Trophoblast cell (in vitro differentiated cells and primary cell): ENCODE measurements at regions not wholly inside any gene's neighbourhood (a gene's known extent, or its start where the extent isn't known, plus 50 kb on each side); places are given as distances from the start of the nearest gene placed in this dataset.

Experiments used
- DNase-seq, 2 donors: peaks; one replicate each; pipeline ENCODE4 v3.0.0-alpha.2; 2016
- H2AFZ ChIP-seq: 2 replicates; pipeline ENCODE4 v1.6.1; 2013; ENCODE audit warnings: low read length, moderate library complexity, mild to moderate bottlenecking; ENCODE audit not compliant: insufficient read depth, poor library complexity
- H2AK5ac ChIP-seq: 2 replicates; pipeline ENCODE4 v1.6.1; 2013; ENCODE audit warnings: mild to moderate bottlenecking, low read length
- H2BK120ac ChIP-seq: 2 replicates; pipeline ENCODE4 v1.6.1; 2013; ENCODE audit warnings: low read length, mild to moderate bottlenecking, moderate library complexity; ENCODE audit not compliant: insufficient read depth, poor library complexity
- H2BK12ac ChIP-seq: 2 replicates; pipeline ENCODE4 v1.6.1; 2013; ENCODE audit warnings: mild to moderate bottlenecking, low read length, moderate library complexity
- H2BK5ac ChIP-seq: 2 replicates; pipeline ENCODE4 v1.6.1; 2013; ENCODE audit warnings: low read length, low read depth, moderate library complexity, mild to moderate bottlenecking; ENCODE audit not compliant: poor library complexity
- H3K14ac ChIP-seq: 2 replicates; pipeline ENCODE4 v1.6.1; 2013; ENCODE audit warnings: mild to moderate bottlenecking, low read length
- H3K18ac ChIP-seq: 2 replicates; pipeline ENCODE4 v1.6.1; 2013; ENCODE audit warnings: mild to moderate bottlenecking, low read length
- H3K23ac ChIP-seq: 2 replicates; pipeline ENCODE4 v1.6.1; 2013; ENCODE audit warnings: low read length
- H3K27ac ChIP-seq: 2 replicates; pipeline ENCODE4 v1.5.1; 2013; ENCODE audit warnings: low read depth, mild to moderate bottlenecking, inconsistent platforms, low read length, moderate library complexity
- H3K27me3 ChIP-seq: 2 replicates; pipeline ENCODE4 v1.6.1; 2013; ENCODE audit warnings: inconsistent platforms, mild to moderate bottlenecking, low read length, moderate library complexity; ENCODE audit not compliant: insufficient read depth
- H3K36me3 ChIP-seq, 2 experiments: 1 replicate in 1 of 2; 2 replicates in 1 of 2; pipeline ENCODE4 v1.6.1; 2013; ENCODE audit warnings: low read length in 2 of 2, mild to moderate bottlenecking in 2 of 2, moderate library complexity in 1 of 2; ENCODE audit not compliant: insufficient read depth in 2 of 2, control insufficient read depth in 1 of 2
- H3K4ac ChIP-seq: 2 replicates; pipeline ENCODE4 v1.6.1; 2013; ENCODE audit warnings: low read depth, mild to moderate bottlenecking, low read length, moderate library complexity
- H3K4me1 ChIP-seq, 2 experiments: 1 replicate in 1 of 2; 2 replicates in 1 of 2; pipeline ENCODE4 v1.6.1; 2013; ENCODE audit warnings: low read length in 2 of 2, mild to moderate bottlenecking in 2 of 2, moderate library complexity in 1 of 2; ENCODE audit not compliant: insufficient read depth in 2 of 2, control insufficient read depth in 1 of 2
- H3K4me2 ChIP-seq: 2 replicates; pipeline ENCODE4 v1.6.1; 2013; ENCODE audit warnings: inconsistent platforms, mild to moderate bottlenecking, low read length, moderate library complexity
- H3K4me3 ChIP-seq: 2 replicates; pipeline ENCODE4 v1.5.1; 2013; ENCODE audit warnings: mild to moderate bottlenecking, low read depth, low read length, inconsistent platforms
- H3K79me1 ChIP-seq: one replicate; pipeline ENCODE4 v1.6.1; 2013; ENCODE audit warnings: low read length
- H3K79me2 ChIP-seq: 2 replicates; pipeline ENCODE4 v1.6.1; 2013; ENCODE audit warnings: low read length, mild to moderate bottlenecking; ENCODE audit not compliant: control insufficient read depth, insufficient read depth, poor library complexity
- H3K9ac ChIP-seq: 2 replicates; pipeline ENCODE4 v1.6.1; 2013; ENCODE audit warnings: mild to moderate bottlenecking, low read length
- H3K9me3 ChIP-seq: 2 replicates; pipeline ENCODE4 v1.6.1; 2013; ENCODE audit warnings: low read depth, mild to moderate bottlenecking, control low read depth, inconsistent platforms, low read length; ENCODE audit not compliant: insufficient read depth
- H4K12ac ChIP-seq: 2 replicates; pipeline ENCODE4 v1.6.1; 2013; ENCODE audit warnings: low read depth, mild to moderate bottlenecking, low read length, moderate library complexity
- H4K8ac ChIP-seq: 2 replicates; pipeline ENCODE4 v1.6.1; 2013; ENCODE audit warnings: low read depth, mild to moderate bottlenecking, low read length, moderate library complexity
- H4K91ac ChIP-seq: one replicate; pipeline ENCODE4 v1.6.1; 2013; ENCODE audit warnings: low read depth, mild to moderate bottlenecking, low read length, moderate library complexity
- WGBS: extraction: QIAGEN DNeasy Blood & Tissue Kit; methylation state at CpG from one replicate; pipeline ENCODE4 v1.1.7; 2013; ENCODE audit warnings: missing lambda C conversion rate; ENCODE audit not compliant: insufficient read length, insufficient coverage; ENCODE audit errors: extremely low coverage; 5-methylcytosine and 5-hydroxymethylcytosine counted together

DNA sequence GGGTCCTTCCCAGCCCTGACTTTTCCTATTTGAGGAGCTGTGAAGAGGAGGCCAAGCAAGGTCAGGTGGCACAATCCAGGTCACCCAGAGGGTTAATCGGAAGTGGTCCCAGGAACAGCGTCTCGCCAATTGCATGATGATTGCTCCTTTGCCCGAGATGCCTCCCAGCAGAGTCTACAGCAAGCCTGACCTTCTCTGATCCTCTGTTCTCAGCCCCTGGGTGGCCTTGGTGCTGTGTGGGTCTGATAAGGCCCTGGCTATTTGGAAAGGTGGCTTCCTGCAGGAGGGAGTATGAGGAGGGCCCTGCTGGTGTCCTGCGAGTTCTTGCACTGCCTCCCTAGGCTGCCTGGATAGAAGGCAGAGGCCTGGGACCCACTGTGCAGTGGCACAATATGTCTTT is 116.2 kb downstream of the FOXD2 start:
- Histone ChIP-seq H3K27ac (no peak overlapping the region), H3K9me3 (no peaks in the 10 kb centered on the region), H3K79me2 (no peaks in the 10 kb centered on the region), H2BK5ac (no peak overlapping the region), H2BK120ac (no peak overlapping the region), H4K91ac (no peak overlapping the region), H4K8ac (no peak overlapping the region), H4K12ac (no peak overlapping the region), H3K36me3 (no peaks in the 10 kb centered on the region), H2BK12ac (no peak overlapping the region), H3K18ac (no peak overlapping the region), H3K4me3 (no peak overlapping the region), H3K4me1 (no peaks in the 10 kb centered on the region), H2AFZ (no peak overlapping the region), H3K4me2 (no peak overlapping the region), H3K9ac (no peak overlapping the region), H3K79me1 (no peaks in the 10 kb centered on the region), H3K14ac (no peak overlapping the region), H3K27me3 (no peaks in the 10 kb centered on the region), H3K4ac (no peak overlapping the region), H3K23ac (no peak overlapping the region), H2AK5ac (no peak overlapping the region)
- no CpG with 5 or more reads among the region's 5 CpGs for WGBS
- DNase-seq, result no peak

DNA sequence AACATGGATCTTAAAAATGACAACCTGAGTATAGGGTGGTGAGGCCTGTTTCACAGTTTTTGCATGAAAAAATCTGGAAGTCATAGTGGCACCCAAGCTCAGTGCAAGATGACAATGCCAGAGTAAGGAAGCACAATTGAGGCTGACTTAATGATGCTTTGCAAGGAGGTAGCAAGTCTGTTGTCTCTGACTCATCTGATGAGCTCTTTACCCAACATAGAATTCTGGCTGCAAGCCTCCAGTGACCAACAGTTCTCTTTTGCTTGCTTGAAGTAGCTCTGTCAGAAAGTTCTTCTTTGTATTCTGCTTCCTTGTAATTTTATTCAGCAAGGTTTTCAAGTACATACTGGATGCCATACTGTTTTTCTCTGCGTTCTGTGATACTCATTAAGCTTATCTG is 117.1 kb downstream of the FOXD2 start:
- Histone ChIP-seq H3K4me1 (no peaks in the 10 kb centered on the region), H2AK5ac (no peak overlapping the region), H3K79me2 (no peaks in the 10 kb centered on the region), H3K18ac (no peak overlapping the region), H3K4me3 (no peak overlapping the region), H3K4me2 (no peak overlapping the region), H2BK12ac (no peak overlapping the region), H2AFZ (no peak overlapping the region), H3K79me1 (no peaks in the 10 kb centered on the region), H3K14ac (no peak overlapping the region), H4K12ac (no peak overlapping the region), H2BK120ac (no peak overlapping the region), H3K27ac (no peak overlapping the region), H4K91ac (no peak overlapping the region), H3K27me3 (no peaks in the 10 kb centered on the region), H3K9me3 (no peaks in the 10 kb centered on the region), H3K4ac (no peak overlapping the region), H3K36me3 (no peaks in the 10 kb centered on the region), H4K8ac (no peak overlapping the region), H2BK5ac (no peak overlapping the region), H3K23ac (no peak overlapping the region), H3K9ac (no peak overlapping the region)
- no CpG with 5 or more reads among the region's 1 CpG for WGBS
- DNase-seq, result no peak

- H3K27me3 ChIP-seq, result no peaks in the 10 kb centered on the region
- H3K23ac ChIP-seq, result no peak overlapping the region
- no peak overlapping the region for H4K8ac ChIP-seq
- H3K4me1 ChIP-seq, result no peaks in the 10 kb centered on the region
- H3K9me3 ChIP-seq, result no peaks in the 10 kb centered on the region
- WGBS, result no CpG with 5 or more reads among the region's 2 CpGs
- H2BK120ac ChIP-seq, result no peak overlapping the region
- no peaks in the 10 kb centered on the region for H3K79me1 ChIP-seq
- no peak overlapping the region for H3K4ac ChIP-seq
- H4K91ac ChIP-seq, result no peak overlapping the region
- no peak overlapping the region for H2BK12ac ChIP-seq
- H3K27ac ChIP-seq, result no peak overlapping the region
- H3K36me3 ChIP-seq, result no peaks in the 10 kb centered on the region
- H3K14ac ChIP-seq, result no peak overlapping the region
- H3K4me2 ChIP-seq, result no peak overlapping the region
- H3K79me2 ChIP-seq, result no peaks in the 10 kb centered on the region
- no peak overlapping the region for H2AFZ ChIP-seq
- H2BK5ac ChIP-seq, result no peak overlapping the region
- no peak overlapping the region for H3K9ac ChIP-seq
- H3K18ac ChIP-seq, result no peak overlapping the region
- no peak for DNase-seq
- no peak overlapping the region for H3K4me3 ChIP-seq
- no peak overlapping the region for H4K12ac ChIP-seq
- no peak overlapping the region for H2AK5ac ChIP-seq
Measured at GRCh38 chr1:47555306-47555705, 117.5 kb downstream of the FOXD2 start.

DNA sequence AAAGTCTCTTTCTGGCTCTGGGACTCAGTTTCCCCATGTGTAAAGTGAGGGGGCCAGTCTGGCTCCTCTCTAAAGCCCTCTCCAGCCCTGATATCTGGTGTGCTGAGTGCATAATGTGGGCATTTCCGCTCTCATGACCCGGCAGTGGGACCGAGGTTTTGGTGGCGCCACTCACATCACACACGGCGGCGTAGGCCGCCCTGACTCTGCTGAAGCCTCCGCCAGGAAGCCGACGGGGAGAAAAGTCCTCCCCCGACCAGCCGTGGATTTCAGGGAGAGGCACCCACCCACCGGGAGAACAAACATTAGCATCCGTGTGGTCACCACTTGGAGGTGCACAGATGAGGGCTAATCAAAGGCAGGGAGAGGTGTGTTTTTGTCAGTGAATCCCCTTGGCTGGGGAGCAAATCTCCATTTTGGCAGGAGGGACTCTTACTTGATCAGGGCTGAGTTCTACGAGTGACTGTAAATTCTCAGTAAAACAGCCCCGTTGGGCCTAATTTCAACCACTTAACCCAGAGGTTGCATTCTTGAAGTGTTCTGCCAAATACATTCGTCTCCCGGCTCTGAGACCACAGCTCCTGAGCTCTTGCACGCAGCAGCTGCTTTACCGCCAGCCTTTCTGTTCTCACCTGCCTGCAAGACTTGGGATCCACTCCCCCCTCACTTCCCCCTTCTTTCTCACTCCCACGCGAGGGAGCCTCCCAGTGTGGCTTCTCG is 118.2 kb downstream of the FOXD2 start:
- H3K18ac ChIP-seq, result no peak overlapping the region
- no peak overlapping the region for H3K4me3 ChIP-seq
- no peak overlapping the region for H3K27ac ChIP-seq
- no peak overlapping the region for H4K91ac ChIP-seq
- H2AFZ ChIP-seq, result no peak overlapping the region
- no peak overlapping the region for H3K9ac ChIP-seq
- no peaks in the 10 kb centered on the region for H3K4me1 ChIP-seq
- H3K14ac ChIP-seq, result no peak overlapping the region
- DNase-seq, result no peak
- no peaks in the 10 kb centered on the region for H3K36me3 ChIP-seq
- H4K8ac ChIP-seq, result no peak overlapping the region
- H3K23ac ChIP-seq, result no peak overlapping the region
- no peak overlapping the region for H3K4ac ChIP-seq
- H3K9me3 ChIP-seq, result no peaks in the 10 kb centered on the region
- H4K12ac ChIP-seq, result no peak overlapping the region
- WGBS, result no CpG with 5 or more reads among the region's 24 CpGs
- H3K79me2 ChIP-seq, result no peaks in the 10 kb centered on the region
- H2AK5ac ChIP-seq, result no peak overlapping the region
- H2BK12ac ChIP-seq, result no peak overlapping the region
- H2BK5ac ChIP-seq, result no peak overlapping the region
- no peak overlapping the region for H2BK120ac ChIP-seq
- no peak overlapping the region for H3K4me2 ChIP-seq
- H3K27me3 ChIP-seq, result no peaks in the 10 kb centered on the region
- no peaks in the 10 kb centered on the region for H3K79me1 ChIP-seq
